Bone marrow (tissue), 2 donors: ENCODE measurements at regions not wholly inside any gene's neighbourhood (a gene's known extent, or its start where the extent isn't known, plus 50 kb on each side); places are given as distances from the start of the nearest gene placed in this dataset.
"Not testable (repeated sequence)": the region's sequence is repeated elsewhere in the genome, so short reads cannot be mapped to it uniquely, and the experiment has no call there.

ENCODE experiments used
- DNase-seq, 2 donors: peaks; one replicate each; lab custom pipeline; 2025; lab: John Stamatoyannopoulos, UW

- no peak for DNase-seq
Measured at GRCh38 chr6:12348530-12349511, 58.7 kb downstream of the EDN1 start.

- DNase-seq: no peak
Measured at GRCh38 chr6:12350644-12351170, 60.5 kb downstream of the EDN1 start.

- DNase-seq: no peak
Measured at GRCh38 chr6:12351672-12352071, 61.5 kb downstream of the EDN1 start.

- no peak for DNase-seq
Measured at GRCh38 chr6:12353731-12354130, 63.6 kb downstream of the EDN1 start.

GRCh38 chr6:12354499-12354898 lies 64.3 kb downstream of the EDN1 start:
- DNase-seq: no peak

GRCh38 chr6:12355354-12355753 lies 65.2 kb downstream of the EDN1 start:
- DNase-seq: no peak

GRCh38 chr6:12356431-12356830 lies 66.3 kb downstream of the EDN1 start:
- DNase-seq: no peak

GRCh38 chr6:12356983-12357972 lies 67.1 kb downstream of the EDN1 start:
- no peak for DNase-seq

GRCh38 chr6:12359036-12359435 lies 68.9 kb downstream of the EDN1 start:
- DNase-seq: peak in 1 of 2 donors; percentile 5

- no peak for DNase-seq
Measured at GRCh38 chr6:12361042-12361765, 71.0 kb downstream of the EDN1 start.

GRCh38 chr6:12363277-12363650 lies 73.1 kb downstream of the EDN1 start:
- DNase-seq: not testable (repeated sequence)

GRCh38 chr6:12363651-12364381 lies 73.7 kb downstream of the EDN1 start:
- peak; percentile 11 to 13 for DNase-seq

- no peak for DNase-seq
Measured at GRCh38 chr6:12364621-12365020, 74.5 kb downstream of the EDN1 start.

GRCh38 chr6:12366731-12367130 lies 76.6 kb downstream of the EDN1 start:
- no peak for DNase-seq

- DNase-seq: no peak
Measured at GRCh38 chr6:12367412-12367811, 77.3 kb downstream of the EDN1 start.

GRCh38 chr6:12369355-12369754 lies 79.2 kb downstream of the EDN1 start:
- DNase-seq: no peak

- peak in 1 of 2 donors; percentile 25 for DNase-seq
Measured at GRCh38 chr6:12369781-12370262, 79.7 kb downstream of the EDN1 start.

- no peak for DNase-seq
Measured at GRCh38 chr6:12371151-12371550, 81.0 kb downstream of the EDN1 start.

GRCh38 chr6:12371641-12372146 lies 81.5 kb downstream of the EDN1 start:
- DNase-seq: no peak

- DNase-seq: no peak
Measured at GRCh38 chr6:12379181-12379580, 89.0 kb downstream of the EDN1 start.
